ENCODE measurements at regions not wholly inside any gene's neighbourhood (a gene's known extent, or its start where the extent isn't known, plus 50 kb on each side); places are given as distances from the start of the nearest gene placed in this dataset.

- H3K27ac Mint-ChIP-seq, result no peak overlapping the region
- H3K27me3 Mint-ChIP-seq, result peaks cover 3% of the 10 kb centered on the region
- no peak overlapping the region for H3K4me3 Mint-ChIP-seq
- H3K4me1 Mint-ChIP-seq (ENCODE audit: unreplicated experiment), result no peaks in the 10 kb centered on the region
- H3K36me3 Mint-ChIP-seq, result no peaks in the 10 kb centered on the region
- DNase-seq (ENCODE audit: extremely low spot score, unreplicated experiment), result no peak
- TF ChIP-seq CTCF (conservative IDR thresholded peaks at IDR 0.05), result no peak
- no peaks in the 10 kb centered on the region for H3K9me3 Mint-ChIP-seq
These were observed 238.2 kb downstream of the ERMARD start for GRCh38 chr6:169989594-169989993.

- Mint-ChIP-seq H3K4me3 (no peak overlapping the region), H3K4me1 (ENCODE audit: unreplicated experiment) (no peaks in the 10 kb centered on the region), H3K36me3 (no peaks in the 10 kb centered on the region), H3K9me3 (no peaks in the 10 kb centered on the region), H3K27ac (no peak overlapping the region), H3K27me3 (peaks cover 3% of the 10 kb centered on the region)
- TF ChIP-seq CTCF (conservative IDR thresholded peaks at IDR 0.05), result no peak
- DNase-seq (ENCODE audit: extremely low spot score, unreplicated experiment), result peak; percentile 61
These were observed 237.5 kb downstream of the ERMARD start for GRCh38 chr6:169988769-169989550.

GRCh38 chr6:169986848-169987498 lies 235.6 kb downstream of the ERMARD start:
- Mint-ChIP-seq H3K36me3 (no peaks in the 10 kb centered on the region), H3K9me3 (no peaks in the 10 kb centered on the region), H3K4me3 (no peak overlapping the region), H3K27me3 (peaks cover 3% of the 10 kb centered on the region), H3K4me1 (ENCODE audit: unreplicated experiment) (no peaks in the 10 kb centered on the region), H3K27ac (no peak overlapping the region)
- TF ChIP-seq CTCF (conservative IDR thresholded peaks at IDR 0.05), result no peak
- DNase-seq (ENCODE audit: extremely low spot score, unreplicated experiment), result no peak

GRCh38 chr6:169986171-169986847 lies 234.9 kb downstream of the ERMARD start:
- no peak overlapping the region for H3K27ac Mint-ChIP-seq
- no peaks in the 10 kb centered on the region for H3K36me3 Mint-ChIP-seq
- H3K27me3 Mint-ChIP-seq, result peaks cover 6% of the 10 kb centered on the region
- no peaks in the 10 kb centered on the region for H3K9me3 Mint-ChIP-seq
- H3K4me1 Mint-ChIP-seq (ENCODE audit: unreplicated experiment), result no peaks in the 10 kb centered on the region
- no peak for TF ChIP-seq CTCF (conservative IDR thresholded peaks at IDR 0.05)
- no peak for DNase-seq (ENCODE audit: extremely low spot score, unreplicated experiment)
- no peak overlapping the region for H3K4me3 Mint-ChIP-seq

GRCh38 chr6:169985121-169986015 lies 233.9 kb downstream of the ERMARD start:
- H3K9me3 Mint-ChIP-seq, result no peaks in the 10 kb centered on the region

More at GRCh38 chr6:169985121-169986015, 233.9 kb downstream of the ERMARD start:
- TF ChIP-seq CTCF (conservative IDR thresholded peaks at IDR 0.05), result no peak
- Mint-ChIP-seq H3K4me1 (ENCODE audit: unreplicated experiment) (no peaks in the 10 kb centered on the region), H3K36me3 (no peaks in the 10 kb centered on the region), H3K4me3 (no peak overlapping the region), H3K27me3 (peaks cover 6% of the 10 kb centered on the region), H3K27ac (no peak overlapping the region)
- DNase-seq (ENCODE audit: extremely low spot score, unreplicated experiment), result no peak

Measured in type B pancreatic cell (in vitro differentiated cells).